Gastroesophageal sphincter (tissue), 4 donors: ENCODE measurements at regions not wholly inside any gene's neighbourhood (a gene's known extent, or its start where the extent isn't known, plus 50 kb on each side); places are given as distances from the start of the nearest gene placed in this dataset.

Experiments
- ATAC-seq: fragments of 150-250 bp; one replicate; pipeline ENCODE4 v1.9.1; 2016; ENCODE audit warnings: mild to moderate bottlenecking, moderate library complexity
- H3K27ac ChIP-seq, 4 donors: fragments of 200-600 bp; sonication (generic) in 3 of 4; 1 replicate in 3 of 4; 2 replicates in 1 of 4; pipeline ENCODE4 v1.5.1; 2016 to 2019
- H3K27me3 ChIP-seq: fragments of 200-600 bp; sonication (generic); one replicate; pipeline ENCODE4 v1.5.1; 2019
- H3K36me3 ChIP-seq, 2 donors: fragments of 200-600 bp; sonication (generic); one replicate each; pipeline ENCODE4 v1.5.1; 2019; ENCODE audit warnings: control low read depth in 1 of 2
- H3K4me1 ChIP-seq, 3 donors: fragments of 200-600 bp; sonication (generic); 1 replicate in 2 of 3; 2 replicates in 1 of 3; pipeline ENCODE4 v1.5.1; 2016 to 2019; ENCODE audit warnings: control low read depth in 2 of 3
- H3K4me3 ChIP-seq, 2 donors: fragments of 200-600 bp; sonication (generic); one replicate each; pipeline ENCODE4 v1.5.1; 2019; ENCODE audit warnings: mild to moderate bottlenecking in 1 of 2, moderate library complexity in 1 of 2
- H3K9me3 ChIP-seq, 3 donors: fragments of 200-600 bp; sonication (generic); one replicate each; pipeline ENCODE4 v1.5.1; 2017 to 2019; ENCODE audit warnings: control low read depth in 2 of 3
- EP300 ChIP-seq: sonication (generic); formaldehyde crosslinking; IDR thresholded peaks from one replicate; pipeline ENCODE4 v1.6.1; 2017; ENCODE audit warnings: antibody characterized with exemption, mild to moderate bottlenecking
- POLR2A ChIP-seq, 2 donors: fragments of 450-650 bp; IDR thresholded peaks; one replicate each; pipeline ENCODE4 v1.6.1; 2017; ENCODE audit warnings: antibody characterized with exemption in 2 of 2, mild to moderate bottlenecking in 2 of 2, moderate library complexity in 1 of 2
- POLR2AphosphoS5 ChIP-seq: sonication (generic); formaldehyde crosslinking; IDR thresholded peaks from one replicate; pipeline ENCODE4 v1.6.1; 2017; ENCODE audit warnings: antibody characterized with exemption
- WGBS, 2 donors: methylation state at CpG; one replicate each; pipeline ENCODE4 v1.1.5; 2018; ENCODE audit warnings: low coverage in 1 of 2; 5-methylcytosine and 5-hydroxymethylcytosine counted together
- TF ChIP-seq, protein P1 (sequence below), 4 experiments: fragments of 200-600 bp in 2 of 4; fragments of 450-650 bp in 2 of 4; sonication (generic) in 1 of 4; IDR thresholded peaks; one replicate each; pipeline ENCODE4 v1.5.1; 2017 to 2019; ENCODE audit warnings: antibody characterized with exemption in 4 of 4, mild to moderate bottlenecking in 2 of 4, moderate library complexity in 2 of 4

DNA sequence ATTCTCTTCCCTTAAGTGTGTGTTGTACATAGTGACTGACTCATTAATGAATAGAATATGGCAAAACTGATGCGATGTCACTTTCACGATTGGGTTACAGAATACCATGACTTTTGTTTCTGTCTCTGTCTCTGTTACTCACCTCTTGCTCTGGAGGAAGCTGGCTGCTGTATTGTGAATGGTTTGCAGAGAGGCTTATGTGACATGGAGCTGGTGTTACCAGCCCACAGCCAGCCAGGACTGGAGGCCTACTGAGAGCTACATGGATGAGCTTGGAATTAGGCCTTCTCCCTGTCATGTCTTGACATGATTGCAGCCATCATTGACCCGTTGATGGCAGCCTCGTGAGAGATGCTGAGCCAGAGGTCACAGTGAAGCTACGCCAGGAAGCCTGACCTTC lies 161.9 kb downstream of the TAF11L14 start:
- 39 to 62% methylated on average over 3 to 4 of the region's 5 CpGs for WGBS, 2 donors
- no peaks in the 10 kb centered on the region for H3K9me3 ChIP-seq
- H3K4me1 ChIP-seq: no peaks in the 10 kb centered on the region
- no peak for TF ChIP-seq POLR2AphosphoS5
- TF ChIP-seq POLR2A (IDR thresholded peaks at IDR 0.05): no peak
- TF ChIP-seq, protein P1, sequence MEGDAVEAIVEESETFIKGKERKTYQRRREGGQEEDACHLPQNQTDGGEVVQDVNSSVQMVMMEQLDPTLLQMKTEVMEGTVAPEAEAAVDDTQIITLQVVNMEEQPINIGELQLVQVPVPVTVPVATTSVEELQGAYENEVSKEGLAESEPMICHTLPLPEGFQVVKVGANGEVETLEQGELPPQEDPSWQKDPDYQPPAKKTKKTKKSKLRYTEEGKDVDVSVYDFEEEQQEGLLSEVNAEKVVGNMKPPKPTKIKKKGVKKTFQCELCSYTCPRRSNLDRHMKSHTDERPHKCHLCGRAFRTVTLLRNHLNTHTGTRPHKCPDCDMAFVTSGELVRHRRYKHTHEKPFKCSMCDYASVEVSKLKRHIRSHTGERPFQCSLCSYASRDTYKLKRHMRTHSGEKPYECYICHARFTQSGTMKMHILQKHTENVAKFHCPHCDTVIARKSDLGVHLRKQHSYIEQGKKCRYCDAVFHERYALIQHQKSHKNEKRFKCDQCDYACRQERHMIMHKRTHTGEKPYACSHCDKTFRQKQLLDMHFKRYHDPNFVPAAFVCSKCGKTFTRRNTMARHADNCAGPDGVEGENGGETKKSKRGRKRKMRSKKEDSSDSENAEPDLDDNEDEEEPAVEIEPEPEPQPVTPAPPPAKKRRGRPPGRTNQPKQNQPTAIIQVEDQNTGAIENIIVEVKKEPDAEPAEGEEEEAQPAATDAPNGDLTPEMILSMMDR (IDR thresholded peaks at IDR 0.05): no peak
- TF ChIP-seq EP300: no peak
- H3K4me3 ChIP-seq: no peak overlapping the region
- H3K27me3 ChIP-seq: no peaks in the 10 kb centered on the region
- H3K27ac ChIP-seq: no peak overlapping the region
- ATAC-seq: no peak
- H3K36me3 ChIP-seq: no peaks in the 10 kb centered on the region

DNA sequence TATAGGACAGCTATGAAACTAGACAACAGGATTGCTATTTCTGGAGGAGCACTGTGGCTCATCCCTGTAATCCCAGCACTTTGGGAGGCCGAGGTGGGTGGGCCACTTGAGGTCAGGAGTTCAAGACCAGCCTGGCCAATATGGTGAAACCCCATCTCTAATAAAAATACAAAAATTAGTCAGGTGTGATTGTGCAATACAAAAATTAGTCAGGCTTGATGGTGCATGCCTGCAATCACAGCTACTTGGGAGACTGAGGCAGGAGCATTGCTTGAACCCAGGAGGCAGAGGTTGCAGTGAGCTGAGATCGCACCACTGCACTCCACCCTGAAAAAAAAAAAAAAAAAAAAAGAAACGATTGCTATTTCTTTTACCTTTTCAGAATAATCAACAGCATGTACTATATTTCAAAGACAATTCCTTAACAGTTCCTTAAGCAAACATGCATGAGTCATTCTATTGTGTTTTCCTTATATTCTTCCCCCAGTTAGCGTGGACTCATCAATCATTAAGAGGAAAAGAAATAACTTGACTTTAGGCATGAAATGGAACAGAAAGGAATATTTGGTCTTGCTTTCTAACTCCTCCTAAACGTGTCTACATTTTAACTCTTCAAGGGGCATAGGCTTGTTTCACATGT lies 162.6 kb downstream of the TAF11L14 start:
- no peak for TF ChIP-seq EP300
- no peak for TF ChIP-seq POLR2A (IDR thresholded peaks at IDR 0.05)
- TF ChIP-seq POLR2AphosphoS5: no peak
- TF ChIP-seq, protein P1 (IDR thresholded peaks at IDR 0.05): no peak
- Histone ChIP-seq H3K36me3 (no peaks in the 10 kb centered on the region), H3K4me3 (no peak overlapping the region), H3K9me3 (no peaks in the 10 kb centered on the region), H3K27ac (no peak overlapping the region), H3K27me3 (no peaks in the 10 kb centered on the region), H3K4me1 (no peaks in the 10 kb centered on the region)
- no peak for ATAC-seq
- 24 to 32% methylated on average over 5 of the region's 5 CpGs for WGBS, 2 donors

DNA sequence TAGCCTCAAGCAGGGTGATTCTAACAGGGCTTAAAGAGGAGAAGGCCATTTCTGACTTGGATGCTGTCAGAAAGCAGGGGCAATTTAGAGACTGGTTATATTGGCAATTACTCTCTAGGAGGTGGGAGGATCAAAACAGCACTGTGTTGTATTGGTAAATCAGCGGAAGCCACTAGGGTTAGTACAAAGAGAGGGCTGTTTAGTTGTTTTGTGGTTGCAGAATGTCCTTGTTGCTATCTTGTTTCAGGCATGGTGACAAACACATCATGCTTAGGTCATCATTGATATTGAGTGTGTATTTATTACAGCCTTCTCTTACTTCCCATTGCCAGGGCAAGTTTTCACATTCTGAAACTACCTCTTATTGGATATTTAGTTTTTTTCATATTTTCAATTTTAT lies 165.3 kb downstream of the TAF11L14 start:
- Histone ChIP-seq H3K9me3 (no peaks in the 10 kb centered on the region), H3K27ac (no peak overlapping the region), H3K27me3 (no peaks in the 10 kb centered on the region), H3K4me1 (no peaks in the 10 kb centered on the region), H3K36me3 (no peaks in the 10 kb centered on the region), H3K4me3 (no peak overlapping the region)
- TF ChIP-seq, protein P1 (IDR thresholded peaks at IDR 0.05): no peak
- TF ChIP-seq POLR2A (IDR thresholded peaks at IDR 0.05) (no peak), EP300 (no peak), POLR2AphosphoS5 (no peak)
- ATAC-seq: no peak
- WGBS, 2 donors: 80 to 100% methylated on average over 1 of the region's 1 CpG

DNA sequence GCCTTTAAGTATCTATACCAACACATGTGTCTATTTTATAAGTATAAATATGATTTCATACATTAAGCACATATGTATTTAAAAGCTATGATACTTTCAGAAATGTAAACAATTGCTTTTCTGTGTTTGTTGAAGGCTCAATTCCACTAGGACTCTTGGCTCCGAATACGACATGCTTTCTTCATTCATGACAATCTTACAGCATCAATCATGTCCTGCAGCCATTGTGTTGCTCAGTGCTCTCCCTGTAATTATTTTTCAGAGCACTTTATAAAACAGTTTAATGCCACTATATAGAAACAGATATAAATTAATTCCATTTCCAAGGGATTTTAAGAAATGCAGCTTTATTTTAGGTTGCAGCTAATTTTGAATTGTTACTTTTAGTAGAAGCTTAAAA lies 167.3 kb downstream of the TAF11L14 start:
- Histone ChIP-seq H3K36me3 (no peaks in the 10 kb centered on the region), H3K4me3 (no peak overlapping the region), H3K27ac (no peak overlapping the region), H3K4me1 (no peaks in the 10 kb centered on the region), H3K9me3 (no peaks in the 10 kb centered on the region), H3K27me3 (no peaks in the 10 kb centered on the region)
- ATAC-seq: no peak
- 38 to 47% methylated on average over 2 of the region's 2 CpGs for WGBS, 2 donors
- TF ChIP-seq, protein P1 (IDR thresholded peaks at IDR 0.05): no peak
- TF ChIP-seq EP300: no peak
- no peak for TF ChIP-seq POLR2A (IDR thresholded peaks at IDR 0.05)
- TF ChIP-seq POLR2AphosphoS5: no peak

DNA sequence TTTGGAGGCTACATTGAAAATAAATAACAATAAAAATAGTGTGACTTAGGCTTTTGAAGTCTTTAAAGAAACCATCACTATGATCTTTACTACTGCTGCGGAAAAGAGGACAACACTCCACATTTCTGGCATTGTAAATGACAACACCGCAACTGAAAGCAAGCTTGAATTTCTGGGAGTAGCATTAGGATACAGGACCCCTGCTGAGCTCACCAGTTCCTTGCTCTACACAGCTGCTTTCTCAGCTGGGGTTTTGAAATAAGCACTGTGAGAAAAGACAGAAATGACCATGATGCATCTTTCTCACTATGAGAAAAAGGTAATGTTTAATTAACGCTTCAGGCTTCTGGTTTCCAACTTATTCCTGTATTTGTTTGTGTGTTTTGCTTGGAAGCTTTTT lies 168.0 kb downstream of the TAF11L14 start:
- Histone ChIP-seq H3K36me3 (no peaks in the 10 kb centered on the region), H3K4me1 (no peaks in the 10 kb centered on the region), H3K4me3 (no peak overlapping the region), H3K27me3 (no peaks in the 10 kb centered on the region), H3K27ac (no peak overlapping the region), H3K9me3 (no peaks in the 10 kb centered on the region)
- WGBS, 2 donors: 62 to 66% methylated on average over 3 of the region's 3 CpGs
- no peak for ATAC-seq
- TF ChIP-seq POLR2A (IDR thresholded peaks at IDR 0.05) (no peak), POLR2AphosphoS5 (no peak), EP300 (no peak)
- TF ChIP-seq, protein P1 (IDR thresholded peaks at IDR 0.05): no peak
